Adrenal gland (tissue), 5 donors: ENCODE measurements at regions not wholly inside any gene's neighbourhood (a gene's known extent, or its start where the extent isn't known, plus 50 kb on each side); places are given as distances from the start of the nearest gene placed in this dataset.

Source experiments
- POLR2A ChIP-seq, 2 donors: fragments of 450-650 bp; IDR thresholded peaks; one replicate each; pipeline ENCODE4 v1.6.1; 2017; ENCODE audit warnings: antibody characterized with exemption in 2 of 2, mild to moderate bottlenecking in 2 of 2, moderate library complexity in 1 of 2
- TF ChIP-seq, protein P1 (sequence below), 6 experiments: fragments of 450-650 bp in 4 of 6; fragments of 200-600 bp in 2 of 6; sonication (generic) in 1 of 6; IDR thresholded peaks; 1 replicate in 5 of 6; 2 replicates in 1 of 6; pipeline versions ENCODE4 v1.5.1 to v1.8.0; 2016 to 2021; ENCODE audit warnings: antibody characterized with exemption in 6 of 6, mild to moderate bottlenecking in 2 of 6, moderate library complexity in 1 of 6
- donor health status: DM: no; HTN: no; CAD: no.

- TF ChIP-seq, protein P1, sequence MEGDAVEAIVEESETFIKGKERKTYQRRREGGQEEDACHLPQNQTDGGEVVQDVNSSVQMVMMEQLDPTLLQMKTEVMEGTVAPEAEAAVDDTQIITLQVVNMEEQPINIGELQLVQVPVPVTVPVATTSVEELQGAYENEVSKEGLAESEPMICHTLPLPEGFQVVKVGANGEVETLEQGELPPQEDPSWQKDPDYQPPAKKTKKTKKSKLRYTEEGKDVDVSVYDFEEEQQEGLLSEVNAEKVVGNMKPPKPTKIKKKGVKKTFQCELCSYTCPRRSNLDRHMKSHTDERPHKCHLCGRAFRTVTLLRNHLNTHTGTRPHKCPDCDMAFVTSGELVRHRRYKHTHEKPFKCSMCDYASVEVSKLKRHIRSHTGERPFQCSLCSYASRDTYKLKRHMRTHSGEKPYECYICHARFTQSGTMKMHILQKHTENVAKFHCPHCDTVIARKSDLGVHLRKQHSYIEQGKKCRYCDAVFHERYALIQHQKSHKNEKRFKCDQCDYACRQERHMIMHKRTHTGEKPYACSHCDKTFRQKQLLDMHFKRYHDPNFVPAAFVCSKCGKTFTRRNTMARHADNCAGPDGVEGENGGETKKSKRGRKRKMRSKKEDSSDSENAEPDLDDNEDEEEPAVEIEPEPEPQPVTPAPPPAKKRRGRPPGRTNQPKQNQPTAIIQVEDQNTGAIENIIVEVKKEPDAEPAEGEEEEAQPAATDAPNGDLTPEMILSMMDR (IDR thresholded peaks at IDR 0.05) = no peak
- no peak for TF ChIP-seq POLR2A (IDR thresholded peaks at IDR 0.05)
Measured at GRCh38 chr5:103703617-103704016, 141.0 kb upstream of the NUDT12 start.
